HG03280 (cell line): ENCODE measurements at regions not wholly inside any gene's neighbourhood (a gene's known extent, or its start where the extent isn't known, plus 50 kb on each side); places are given as distances from the start of the nearest gene placed in this dataset.
"Not testable (repeated sequence)": the region's sequence is repeated elsewhere in the genome, so short reads cannot be mapped to it uniquely, and the experiment has no call there.

Source experiments
- ATAC-seq: cut with Tn5 transposase; IDR thresholded peaks from one replicate; pipeline ENCODE4 v1.9.1; 2021; ENCODE audit warnings: mild to moderate bottlenecking, moderate library complexity; ENCODE audit not compliant: unreplicated experiment

GRCh38 chr15:22303112-22303511 lies 155.6 kb upstream of the GOLGA6L22 start:
- not testable (repeated sequence) for ATAC-seq
